OCI-LY7 (cell line): ENCODE measurements at regions not wholly inside any gene's neighbourhood (a gene's known extent, or its start where the extent isn't known, plus 50 kb on each side); places are given as distances from the start of the nearest gene placed in this dataset.

ENCODE experiments used
- EZH2phosphoT487 ChIP-seq: fragments of 200-600 bp; sonication (generic); IDR thresholded peaks from 2 replicates; pipeline ENCODE4 v1.6.1; 2018; ENCODE audit warnings: low read depth, borderline replicate concordance, mild to moderate bottlenecking, mixed run types, antibody characterized with exemption, low read length, moderate library complexity, mixed read lengths
- TF ChIP-seq, protein P1 (sequence below): fragments of 200-600 bp; sonication (generic); conservative IDR thresholded peaks from 2 replicates; pipeline ENCODE4 v1.5.1; 2014; ENCODE audit warnings: mild to moderate bottlenecking, antibody characterized with exemption, low read length, moderate library complexity, mixed read lengths

DNA sequence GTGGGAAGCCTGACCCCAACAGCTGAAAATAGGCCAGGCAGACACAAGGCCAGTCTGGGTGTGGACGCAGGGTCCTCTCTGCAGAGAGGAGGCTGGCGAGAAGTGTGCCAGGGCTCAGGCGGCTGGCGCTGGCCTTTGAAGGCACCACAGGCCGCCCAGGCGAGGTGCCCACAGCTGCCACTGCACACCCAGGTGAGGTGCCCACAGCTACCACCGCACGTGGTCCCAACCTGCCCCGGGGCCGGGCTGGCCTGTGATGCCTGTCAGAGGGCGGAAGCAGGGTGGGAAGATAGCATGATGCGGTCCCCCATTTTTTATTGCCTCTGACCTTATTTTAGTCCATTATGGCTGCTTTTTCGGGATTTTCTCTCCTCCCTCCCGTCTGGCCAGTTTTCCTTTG is 1303.9 kb downstream of the BRD1 start:
- TF ChIP-seq, protein P1, sequence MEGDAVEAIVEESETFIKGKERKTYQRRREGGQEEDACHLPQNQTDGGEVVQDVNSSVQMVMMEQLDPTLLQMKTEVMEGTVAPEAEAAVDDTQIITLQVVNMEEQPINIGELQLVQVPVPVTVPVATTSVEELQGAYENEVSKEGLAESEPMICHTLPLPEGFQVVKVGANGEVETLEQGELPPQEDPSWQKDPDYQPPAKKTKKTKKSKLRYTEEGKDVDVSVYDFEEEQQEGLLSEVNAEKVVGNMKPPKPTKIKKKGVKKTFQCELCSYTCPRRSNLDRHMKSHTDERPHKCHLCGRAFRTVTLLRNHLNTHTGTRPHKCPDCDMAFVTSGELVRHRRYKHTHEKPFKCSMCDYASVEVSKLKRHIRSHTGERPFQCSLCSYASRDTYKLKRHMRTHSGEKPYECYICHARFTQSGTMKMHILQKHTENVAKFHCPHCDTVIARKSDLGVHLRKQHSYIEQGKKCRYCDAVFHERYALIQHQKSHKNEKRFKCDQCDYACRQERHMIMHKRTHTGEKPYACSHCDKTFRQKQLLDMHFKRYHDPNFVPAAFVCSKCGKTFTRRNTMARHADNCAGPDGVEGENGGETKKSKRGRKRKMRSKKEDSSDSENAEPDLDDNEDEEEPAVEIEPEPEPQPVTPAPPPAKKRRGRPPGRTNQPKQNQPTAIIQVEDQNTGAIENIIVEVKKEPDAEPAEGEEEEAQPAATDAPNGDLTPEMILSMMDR, result no peak
- TF ChIP-seq EZH2phosphoT487, result no peak
